Suppressor macrophage (primary cell): ENCODE measurements at regions not wholly inside any gene's neighbourhood (a gene's known extent, or its start where the extent isn't known, plus 50 kb on each side); places are given as distances from the start of the nearest gene placed in this dataset.

Experiments
- DNase-seq, 4 experiments: peaks; one replicate each; pipeline ENCODE4 v3.0.0-alpha.2; 2020 to 2022

DNA sequence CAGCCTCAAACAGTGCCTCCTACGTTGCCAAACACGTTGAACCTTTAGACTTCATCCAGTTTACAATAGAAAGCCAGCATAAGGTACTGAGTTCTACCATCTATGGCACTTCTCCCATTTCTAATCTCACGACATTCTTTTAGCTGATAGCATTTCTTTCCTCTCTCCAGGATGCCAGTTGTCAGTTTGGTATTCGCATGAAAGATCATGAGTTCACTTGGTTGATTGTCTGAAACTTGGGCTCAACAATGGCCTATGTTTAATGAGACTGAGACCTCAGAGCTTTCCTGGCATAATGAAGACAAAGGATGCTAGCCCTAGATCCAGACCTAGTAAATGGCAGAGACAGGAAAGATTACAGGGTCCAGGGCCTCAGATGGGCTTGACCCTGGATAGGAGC is 69.2 kb upstream of the SPRY1 start:
- no peak for DNase-seq

DNA sequence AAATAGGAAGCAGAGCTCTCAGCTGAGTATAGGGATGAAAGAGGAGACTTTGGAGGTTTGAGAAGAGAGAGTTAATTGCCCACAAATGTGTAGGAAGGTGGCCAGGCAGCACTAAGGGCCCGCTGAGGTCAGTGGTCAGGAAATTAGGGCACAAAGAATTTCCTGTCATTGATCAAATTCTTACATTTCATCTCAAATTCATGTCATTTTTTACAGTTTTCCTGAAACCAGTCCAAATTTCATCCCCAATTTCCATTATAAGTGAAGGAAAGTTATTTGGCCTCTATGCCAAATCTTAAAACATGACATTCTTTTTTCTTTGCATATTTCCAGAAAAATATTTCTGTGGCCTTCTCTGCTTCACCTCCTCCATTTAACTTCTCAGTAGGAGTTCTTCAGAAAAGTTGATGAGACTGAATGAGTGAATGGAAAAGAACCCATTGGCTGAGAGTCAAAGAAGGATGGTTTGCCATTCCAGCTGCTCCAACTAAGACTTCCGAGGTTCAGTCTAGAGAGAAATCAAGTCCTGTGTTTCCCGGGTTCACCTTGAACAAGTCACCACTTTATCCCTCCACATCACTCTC is 68.7 kb upstream of the SPRY1 start:
- DNase-seq: no peak

DNA sequence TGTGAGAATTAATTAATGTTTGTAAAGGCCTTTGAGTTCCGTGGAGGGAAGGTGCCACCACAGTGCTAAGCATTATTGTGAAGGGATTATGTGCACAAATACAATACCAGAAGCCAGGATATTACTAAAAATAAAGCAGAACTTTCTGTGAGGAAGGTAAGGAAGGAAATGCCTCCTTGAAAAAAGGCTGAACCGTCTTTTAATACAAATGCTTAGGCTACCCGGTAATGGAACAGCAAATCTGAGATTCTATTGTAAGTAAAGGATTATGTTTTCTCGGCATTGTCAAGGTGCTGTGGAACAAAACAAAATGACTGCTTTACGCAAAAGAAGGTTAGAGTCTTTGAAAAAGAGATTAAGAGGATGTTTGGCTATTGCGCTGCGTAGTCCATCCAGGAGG is 57.9 kb upstream of the SPRY1 start:
- DNase-seq: no peak

DNA sequence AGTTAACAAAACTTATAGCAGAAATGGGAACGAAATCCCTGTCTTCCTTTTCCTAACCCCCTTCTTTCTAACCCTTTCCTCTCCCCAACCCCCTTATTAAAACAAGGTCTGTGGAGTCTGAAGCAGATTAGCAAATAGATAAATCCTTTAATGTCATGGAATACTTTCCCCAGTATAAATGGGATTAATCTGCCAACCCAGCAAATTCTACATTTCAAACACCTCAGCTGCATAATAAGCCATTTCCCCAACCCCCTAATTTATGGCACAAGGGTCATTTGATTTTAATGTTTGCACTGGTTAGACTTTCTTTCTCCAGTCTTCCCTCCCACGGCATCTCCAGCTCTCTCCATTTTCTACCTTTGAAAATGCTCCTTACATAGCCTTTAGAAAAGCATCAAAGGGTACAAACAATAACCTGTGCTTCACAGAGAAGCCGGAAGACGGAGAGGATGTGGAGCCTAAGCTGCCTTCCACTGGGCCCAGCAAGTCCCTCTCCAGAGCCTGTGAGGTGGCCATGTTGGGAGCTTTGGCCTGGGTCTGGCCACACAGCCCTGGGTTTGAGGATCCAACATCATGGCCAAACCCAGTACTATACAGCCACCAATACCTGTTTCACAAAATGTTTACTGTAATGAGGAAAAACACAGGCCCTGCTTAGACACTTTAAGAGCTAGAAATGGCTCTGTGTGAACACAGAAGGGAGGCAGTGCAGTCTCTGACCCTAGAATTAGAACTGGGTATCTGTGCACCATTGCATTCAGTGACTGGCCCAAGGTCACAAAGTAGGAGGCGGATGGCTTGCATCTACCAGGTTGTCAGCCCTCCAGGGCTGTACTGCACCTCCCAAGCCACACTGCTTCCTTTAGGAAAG is 56.9 kb upstream of the SPRY1 start:
- DNase-seq: no peak

DNA sequence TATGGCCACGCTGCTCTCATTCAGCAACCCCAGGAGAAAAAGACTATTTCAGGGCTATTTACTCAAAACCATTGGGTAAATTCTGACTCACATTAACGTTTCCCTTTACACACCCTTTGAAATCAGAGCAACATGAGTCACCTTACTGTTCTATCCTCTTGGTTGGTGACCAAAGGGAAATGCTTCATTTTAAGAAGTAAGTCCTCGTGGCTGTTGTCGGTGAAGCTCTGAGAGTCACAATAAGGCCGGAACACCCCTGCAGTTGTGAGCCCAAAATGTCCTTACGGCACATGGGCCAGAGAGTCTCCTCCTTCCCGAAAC is 56.3 kb upstream of the SPRY1 start:
- peak; percentile 44 to 85 (median 68) for DNase-seq

DNA sequence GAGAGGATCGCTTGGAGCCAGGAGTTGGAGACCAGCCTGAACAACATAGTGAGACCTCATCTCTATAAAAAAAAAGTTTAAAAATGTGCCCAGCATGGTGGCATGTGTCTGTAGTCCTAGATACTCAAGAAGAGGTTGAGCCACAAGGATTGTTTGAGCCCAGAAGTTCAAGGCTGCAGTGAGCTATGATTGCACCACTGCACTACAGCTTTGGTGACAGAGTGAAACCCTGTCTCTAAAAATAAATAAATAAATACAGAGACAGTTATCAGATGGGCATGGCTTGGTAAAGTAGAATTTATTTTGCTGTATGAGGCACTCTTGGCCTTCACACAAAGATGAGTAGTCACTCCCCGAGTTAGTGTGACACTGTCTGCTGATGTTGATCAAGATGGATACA is 54.1 kb upstream of the SPRY1 start:
- no peak for DNase-seq

DNA sequence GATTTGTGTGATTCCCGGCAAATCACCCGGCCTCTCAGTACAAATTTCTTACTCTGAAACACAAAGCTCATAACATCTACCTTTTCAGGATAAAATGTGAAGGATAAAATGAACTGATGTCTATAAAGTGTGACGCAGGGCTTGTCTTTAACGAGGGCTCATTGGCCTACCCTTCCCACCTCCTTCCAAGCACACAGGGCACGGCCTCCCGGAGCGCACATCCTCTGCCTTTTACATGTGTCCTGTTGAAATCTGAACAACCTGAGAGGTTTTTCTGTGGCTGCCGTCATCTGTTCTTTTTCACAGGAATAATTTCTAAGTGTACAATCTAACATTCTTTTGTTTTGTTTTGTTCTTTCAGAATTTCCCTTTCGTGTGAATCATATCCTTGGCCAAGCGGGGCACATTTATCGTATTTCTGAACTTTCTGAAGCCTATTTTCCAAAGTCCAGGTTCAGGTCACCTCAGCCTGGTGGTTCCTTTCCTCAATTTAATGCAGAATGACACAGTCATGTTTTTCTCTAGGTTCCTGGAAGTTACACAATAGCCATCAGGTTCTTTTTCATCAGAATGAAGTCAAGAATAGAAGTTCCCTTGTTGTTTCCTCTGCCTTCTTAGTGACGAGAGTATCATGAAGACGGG is 53.1 kb upstream of the SPRY1 start:
- DNase-seq: peak in 1 of 4 experiments; percentile 31

DNA sequence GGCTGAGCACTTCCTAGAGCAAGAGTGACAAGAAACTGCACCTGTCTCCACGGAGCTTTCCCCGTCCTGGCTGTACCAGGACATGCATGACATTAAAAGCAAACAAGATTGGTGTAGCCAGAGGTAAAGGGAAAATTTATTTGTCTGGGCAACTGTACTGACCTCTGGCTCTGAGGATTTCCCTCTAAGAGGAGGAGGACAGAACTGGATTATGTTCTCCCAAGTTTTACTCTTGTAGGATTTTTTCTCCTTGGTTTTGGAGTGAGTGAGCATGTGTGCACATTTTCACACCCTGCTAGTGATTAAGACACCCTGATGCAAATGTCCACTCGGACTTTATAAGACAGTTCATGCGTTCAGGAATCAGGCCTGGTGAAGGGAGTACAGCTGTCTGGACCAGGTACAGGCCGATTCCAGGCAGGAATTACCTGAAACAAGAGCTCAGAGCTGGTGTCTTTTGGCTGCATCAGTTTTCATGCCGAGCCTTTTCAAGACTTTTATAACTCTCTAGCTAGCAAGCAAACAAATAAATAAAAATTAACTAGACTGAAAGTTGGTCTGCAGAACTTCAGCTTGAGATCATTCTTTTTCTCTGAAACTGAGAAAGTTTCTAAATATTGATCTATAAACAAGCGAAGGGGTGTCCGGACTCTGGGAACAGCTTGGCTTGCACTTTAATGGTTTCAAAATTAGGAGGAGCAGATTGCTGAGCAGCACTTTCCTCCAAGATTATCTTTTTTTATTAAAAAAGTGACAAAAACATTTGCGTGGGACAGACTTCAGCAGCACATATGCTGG is 51.3 kb upstream of the SPRY1 start:
- DNase-seq: no peak

DNA sequence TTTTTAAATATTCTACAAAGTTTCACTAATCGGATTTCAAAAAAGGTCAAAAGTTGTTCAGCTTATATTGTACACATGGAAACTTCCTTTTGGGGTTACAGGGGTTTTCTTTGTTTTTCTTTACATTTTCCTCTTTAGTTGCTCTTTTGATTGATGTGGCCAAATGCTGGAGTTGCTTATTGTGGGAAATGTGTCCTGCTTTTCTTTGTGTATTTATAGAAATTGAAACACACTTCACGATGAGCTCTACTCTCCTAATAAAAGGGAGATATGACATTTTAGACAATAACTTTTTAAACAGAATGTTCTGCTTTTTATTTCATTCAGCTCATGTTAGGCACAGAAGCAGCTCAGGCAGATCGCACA is 50.7 kb upstream of the SPRY1 start:
- DNase-seq: no peak

DNA sequence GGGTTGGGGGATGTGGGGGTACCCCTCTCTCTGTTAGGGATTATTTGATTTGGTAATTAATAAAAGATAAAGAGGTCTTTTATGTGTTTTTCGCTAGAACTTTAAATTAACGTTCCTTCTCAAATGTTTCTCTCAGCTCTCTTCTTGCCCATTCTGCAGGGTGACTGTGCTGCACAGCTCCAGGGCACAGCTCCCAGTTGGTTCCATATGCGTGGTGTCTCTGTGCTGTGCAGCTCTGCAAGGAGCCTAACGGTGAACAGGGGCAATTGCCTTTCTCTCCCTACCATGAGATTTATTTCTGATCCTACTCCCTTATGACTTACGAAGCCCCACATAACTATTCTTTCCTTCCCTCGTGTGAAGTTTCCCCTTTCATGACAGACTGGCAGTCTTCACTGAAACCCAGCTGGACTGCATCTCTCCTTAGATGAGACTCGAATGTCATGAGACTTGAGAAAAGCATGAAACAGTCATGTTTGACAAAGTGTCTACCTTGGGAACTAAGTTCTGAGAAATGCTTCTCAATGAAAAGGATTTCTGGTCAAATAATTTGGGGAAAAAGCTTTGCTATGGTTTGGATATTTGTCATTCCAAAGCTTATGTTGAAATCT is 50.2 kb upstream of the SPRY1 start:
- DNase-seq: no peak
